CD14-positive monocyte (primary cell): ENCODE measurements at regions not wholly inside any gene's neighbourhood (a gene's known extent, or its start where the extent isn't known, plus 50 kb on each side); places are given as distances from the start of the nearest gene placed in this dataset.

ENCODE experiments used
- DNase-seq, 3 donors: peaks; one replicate each; pipeline ENCODE4 v3.0.0-alpha.2; 2011 to 2022
- H2AFZ ChIP-seq: 2 replicates; pipeline ENCODE4 v1.6.0; 2012; ENCODE audit warnings: mild to moderate bottlenecking, low read depth, low read length, inconsistent platforms; ENCODE audit not compliant: insufficient read depth, poor library complexity, severe bottlenecking
- H3K27ac ChIP-seq, 2 donors: 1 replicate in 1 of 2; 2 replicates in 1 of 2; pipeline ENCODE4 v1.5.1; 2012 to 2013; ENCODE audit warnings: low read length in 2 of 2, control low read depth in 1 of 2, inconsistent platforms in 1 of 2, low read depth in 1 of 2, mild to moderate bottlenecking in 1 of 2
- H3K27me3 ChIP-seq, 2 donors: one replicate each; pipeline versions ENCODE4 v1.6.0 to v1.6.1; 2011 to 2013; ENCODE audit warnings: low read length in 2 of 2; ENCODE audit not compliant: control insufficient read depth in 2 of 2, insufficient read depth in 2 of 2
- H3K36me3 ChIP-seq, 2 donors: replicated peaks in 1 of 2; 1 replicate in 1 of 2; 2 replicates in 1 of 2; pipeline versions ENCODE4 v1.5.1 to v1.6.1; 2012 to 2013; ENCODE audit warnings: low read length in 2 of 2, control low read depth in 1 of 2, inconsistent platforms in 1 of 2, mild to moderate bottlenecking in 1 of 2; ENCODE audit not compliant: insufficient read depth in 2 of 2, control insufficient read depth in 1 of 2
- H3K4me1 ChIP-seq, 2 donors: 1 replicate in 1 of 2; 2 replicates in 1 of 2; pipeline versions ENCODE4 v1.5.1 to v1.6.1; 2012 to 2013; ENCODE audit warnings: low read length in 2 of 2, control low read depth in 1 of 2, inconsistent platforms in 1 of 2, mild to moderate bottlenecking in 1 of 2, moderate library complexity in 1 of 2; ENCODE audit not compliant: insufficient read depth in 2 of 2, control insufficient read depth in 1 of 2
- H3K4me2 ChIP-seq: replicated peaks from 2 replicates; pipeline ENCODE3; 2012; ENCODE audit warnings: low read length, moderate library complexity, mild to moderate bottlenecking; ENCODE audit not compliant: poor library complexity, severe bottlenecking; ENCODE audit errors: extremely low read depth
- H3K4me3 ChIP-seq, 3 experiments: fragments of 200-600 bp in 1 of 3; sonication (generic) in 1 of 3; replicated peaks in 1 of 3; 1 replicate in 2 of 3; 2 replicates in 1 of 3; pipeline ENCODE4 v1.5.1; 2011 to 2013; ENCODE audit warnings: low read length in 3 of 3, mild to moderate bottlenecking in 3 of 3, control low read depth in 2 of 3, low read depth in 2 of 3, inconsistent platforms in 1 of 3, moderate library complexity in 1 of 3
- H3K79me2 ChIP-seq: 2 replicates; pipeline ENCODE4 v1.6.0; 2012; ENCODE audit warnings: mild to moderate bottlenecking, control low read depth, inconsistent platforms, low read length, moderate library complexity; ENCODE audit not compliant: insufficient read depth
- H3K9ac ChIP-seq: 2 replicates; pipeline ENCODE4 v1.6.0; 2017; ENCODE audit warnings: low read length, mild to moderate bottlenecking; ENCODE audit not compliant: insufficient read depth, poor library complexity, severe bottlenecking
- H3K9me3 ChIP-seq, 2 donors: replicated peaks in 1 of 2; 1 replicate in 1 of 2; 2 replicates in 1 of 2; pipeline versions ENCODE4 v1.5.1 to v1.6.1; 2012 to 2013; ENCODE audit warnings: low read length in 2 of 2, control low read depth in 1 of 2; ENCODE audit not compliant: control insufficient read depth in 1 of 2, insufficient read depth in 1 of 2
- H4K20me1 ChIP-seq: 2 replicates; pipeline ENCODE4 v1.6.0; 2012; ENCODE audit warnings: mild to moderate bottlenecking, low read length, control low read depth, moderate library complexity; ENCODE audit not compliant: insufficient read depth
- H3K27ac Mint-ChIP-seq, 7 donors: one replicate each; pipeline ENCODE4 v1.8.0; 2020; ENCODE audit warnings: mild to moderate bottlenecking in 7 of 7, mixed read lengths in 7 of 7, moderate library complexity in 6 of 7, inconsistent platforms in 2 of 7
- H3K27me3 Mint-ChIP-seq, 3 donors: one replicate each; pipeline ENCODE4 v1.8.0; 2021 to 2022; ENCODE audit warnings: low read depth in 3 of 3, mild to moderate bottlenecking in 3 of 3, mixed read lengths in 3 of 3, moderate library complexity in 3 of 3, inconsistent platforms in 1 of 3
- H3K36me3 Mint-ChIP-seq, 2 donors: one replicate each; pipeline ENCODE4 v1.8.0; 2020; ENCODE audit warnings: mixed read lengths in 2 of 2, inconsistent platforms in 1 of 2, mild to moderate bottlenecking in 1 of 2
- H3K4me1 Mint-ChIP-seq: one replicate; pipeline ENCODE4 v1.8.0; 2020; ENCODE audit warnings: mild to moderate bottlenecking, mixed read lengths
- H3K4me3 Mint-ChIP-seq, 2 donors: one replicate each; pipeline ENCODE4 v1.8.0; 2020; ENCODE audit warnings: mild to moderate bottlenecking in 2 of 2, mixed read lengths in 2 of 2, moderate library complexity in 1 of 2
- H3K9me3 Mint-ChIP-seq, 7 donors: one replicate each; pipeline ENCODE4 v1.8.0; 2020 to 2022; ENCODE audit warnings: mixed read lengths in 7 of 7, mild to moderate bottlenecking in 6 of 7, moderate library complexity in 6 of 7, inconsistent platforms in 2 of 7
- WGBS: methylation state at CpG from one replicate; pipeline ENCODE4 v1.1.5; 2013; ENCODE audit warnings: missing lambda C conversion rate; ENCODE audit not compliant: insufficient coverage; 5-methylcytosine and 5-hydroxymethylcytosine counted together
- intact Hi-C, 2 donors: fragments of 100-400 bp; cut with micrococcal nuclease; formaldehyde crosslinking; loops; one replicate each; pipeline versions ENCODE4 v1.15.0 to v1.15.1; 2023
- TF ChIP-seq, protein P1 (sequence below): fragments of 200-600 bp; IDR thresholded peaks from one replicate; pipeline ENCODE4 v1.8.0; 2022; ENCODE audit warnings: antibody characterized with exemption, mild to moderate bottlenecking

DNA sequence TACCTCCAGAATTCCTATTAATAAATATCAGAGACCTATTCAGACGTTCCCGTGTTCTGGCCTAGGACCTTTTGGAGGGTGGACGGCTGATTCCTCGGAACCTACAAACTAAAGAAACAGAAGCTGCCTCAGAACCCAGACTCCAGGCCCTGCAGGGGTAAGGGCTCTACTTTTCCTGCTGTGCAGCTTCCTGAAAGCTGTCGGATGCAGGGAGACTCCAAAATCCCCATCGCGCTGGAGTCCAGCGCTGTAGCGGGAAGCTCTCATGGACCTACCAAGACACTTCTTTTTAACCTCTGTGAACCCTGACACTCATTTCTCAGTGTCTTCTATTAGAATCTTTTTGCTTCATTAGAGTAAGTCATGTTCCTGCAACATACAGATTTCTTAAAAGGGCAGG lies 244.5 kb upstream of the PITRM1 start:
- Histone ChIP-seq H3K9ac (no peak overlapping the region), H3K4me1 (peaks cover 5 to 6% of the 10 kb centered on the region in 2 donors), H4K20me1 (no peaks in the 10 kb centered on the region), H3K27me3 (no peaks in the 10 kb centered on the region), H3K9me3 (peaks cover 0 to under 1% of the 10 kb centered on the region in 2 donors), H2AFZ (no peak overlapping the region), H3K4me2 (no peak overlapping the region), H3K36me3 (no peaks in the 10 kb centered on the region), H3K27ac (no peak overlapping the region), H3K4me3 (no peak overlapping the region), H3K79me2 (no peaks in the 10 kb centered on the region)
- Mint-ChIP-seq H3K36me3 (no peaks in the 10 kb centered on the region), H3K9me3 (peaks cover under 1 to 9% (median 3%) of the 10 kb centered on the region in 7 donors), H3K27ac (no peak overlapping the region), H3K4me3 (no peak overlapping the region), H3K27me3 (peaks cover 0 to 10% (median 3%) of the 10 kb centered on the region in 3 donors), H3K4me1 (peaks cover 9% of the 10 kb centered on the region)
- no peak for DNase-seq
- intact Hi-C loops, result no loop called here
- TF ChIP-seq, protein P1, sequence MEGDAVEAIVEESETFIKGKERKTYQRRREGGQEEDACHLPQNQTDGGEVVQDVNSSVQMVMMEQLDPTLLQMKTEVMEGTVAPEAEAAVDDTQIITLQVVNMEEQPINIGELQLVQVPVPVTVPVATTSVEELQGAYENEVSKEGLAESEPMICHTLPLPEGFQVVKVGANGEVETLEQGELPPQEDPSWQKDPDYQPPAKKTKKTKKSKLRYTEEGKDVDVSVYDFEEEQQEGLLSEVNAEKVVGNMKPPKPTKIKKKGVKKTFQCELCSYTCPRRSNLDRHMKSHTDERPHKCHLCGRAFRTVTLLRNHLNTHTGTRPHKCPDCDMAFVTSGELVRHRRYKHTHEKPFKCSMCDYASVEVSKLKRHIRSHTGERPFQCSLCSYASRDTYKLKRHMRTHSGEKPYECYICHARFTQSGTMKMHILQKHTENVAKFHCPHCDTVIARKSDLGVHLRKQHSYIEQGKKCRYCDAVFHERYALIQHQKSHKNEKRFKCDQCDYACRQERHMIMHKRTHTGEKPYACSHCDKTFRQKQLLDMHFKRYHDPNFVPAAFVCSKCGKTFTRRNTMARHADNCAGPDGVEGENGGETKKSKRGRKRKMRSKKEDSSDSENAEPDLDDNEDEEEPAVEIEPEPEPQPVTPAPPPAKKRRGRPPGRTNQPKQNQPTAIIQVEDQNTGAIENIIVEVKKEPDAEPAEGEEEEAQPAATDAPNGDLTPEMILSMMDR, result no peak
- WGBS, result 98% methylated on average over 7 of the region's 9 CpGs

DNA sequence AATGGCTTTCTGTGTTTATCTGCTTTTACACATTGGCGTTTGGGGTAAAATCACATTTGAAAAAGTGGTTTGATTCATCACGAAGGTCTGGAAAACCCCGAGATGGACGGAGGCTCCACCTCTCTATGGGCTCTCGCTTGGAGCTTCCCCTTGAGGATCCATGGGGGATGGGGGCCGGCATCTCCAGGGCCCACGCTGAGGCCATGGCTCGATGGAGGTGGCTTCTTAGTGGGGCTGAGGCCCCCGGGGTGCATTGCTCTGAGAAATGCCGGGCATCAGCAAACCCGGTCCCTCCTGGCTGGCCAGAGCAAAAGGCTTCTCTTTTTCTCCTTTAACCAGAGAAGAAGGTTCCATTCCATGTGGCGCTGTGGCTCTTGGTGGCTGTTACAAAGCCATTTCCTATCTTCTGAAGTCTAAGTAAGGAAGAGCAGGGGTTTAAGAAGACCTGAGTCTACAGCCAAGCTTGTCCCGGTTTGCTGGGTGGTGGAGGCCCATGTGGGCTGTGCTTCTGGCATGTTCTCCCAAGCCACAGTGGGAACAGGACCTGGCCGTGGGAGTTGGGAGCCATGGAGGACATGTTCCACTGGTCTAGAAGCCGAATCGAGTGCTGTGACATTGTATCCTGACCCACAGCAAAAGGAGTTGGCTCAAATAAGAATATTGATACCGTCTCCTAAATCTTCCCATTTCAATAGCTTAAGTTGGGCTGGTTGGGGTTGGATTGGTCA lies 243.5 kb upstream of the PITRM1 start:
- DNase-seq, result no peak
- peaks cover 9% of the 10 kb centered on the region for H3K4me1 Mint-ChIP-seq

More for the DNA sequence above, 243.5 kb upstream of the PITRM1 start:
- intact Hi-C loops, result no loop called here
- Histone ChIP-seq H3K27ac (no peak overlapping the region), H3K79me2 (no peaks in the 10 kb centered on the region), H3K27me3 (no peaks in the 10 kb centered on the region), H3K4me2 (no peak overlapping the region), H3K4me1 (peaks cover 5 to 6% of the 10 kb centered on the region in 2 donors), H4K20me1 (no peaks in the 10 kb centered on the region), H3K9ac (no peak overlapping the region), H3K9me3 (peaks cover 5 to 11% of the 10 kb centered on the region in 2 donors), H3K36me3 (no peaks in the 10 kb centered on the region), H3K4me3 (no peak overlapping the region), H2AFZ (no peak overlapping the region)
- H3K36me3 Mint-ChIP-seq, result no peaks in the 10 kb centered on the region
- H3K27me3 Mint-ChIP-seq, result peaks cover 0 to 10% (median 3%) of the 10 kb centered on the region in 3 donors
- H3K4me3 Mint-ChIP-seq, result no peak overlapping the region
- TF ChIP-seq, protein P1, result no peak
- H3K9me3 Mint-ChIP-seq, result peaks cover 6 to 19% (median 11%) of the 10 kb centered on the region in 7 donors
- no peak overlapping the region for H3K27ac Mint-ChIP-seq
- WGBS, result 82% methylated on average over 12 of the region's 17 CpGs
